Dendritic cell treated with granulocyte-macrophage colony-stimulating factor and Interleukin-4, amounts not matched to agents 40 ng/mL and 50 ng/mL, for 4 days (primary cell): ENCODE measurements at regions not wholly inside any gene's neighbourhood (a gene's known extent, or its start where the extent isn't known, plus 50 kb on each side); places are given as distances from the start of the nearest gene placed in this dataset.
"Not testable (repeated sequence)": the region's sequence is repeated elsewhere in the genome, so short reads cannot be mapped to it uniquely, and the experiment has no call there.

Source experiments
- H3K27ac Mint-ChIP-seq: one replicate; pipeline ENCODE4 v1.8.0; 2022; ENCODE audit warnings: mild to moderate bottlenecking, mixed read lengths
- H3K27me3 Mint-ChIP-seq: one replicate; pipeline ENCODE4 v1.8.0; 2022; ENCODE audit warnings: mild to moderate bottlenecking, mixed read lengths
- H3K36me3 Mint-ChIP-seq: one replicate; pipeline ENCODE4 v1.8.0; 2022; ENCODE audit warnings: low read depth, mixed read lengths
- H3K4me1 Mint-ChIP-seq: one replicate; pipeline ENCODE4 v1.8.0; 2022; ENCODE audit warnings: low read depth, mixed read lengths
- H3K4me3 Mint-ChIP-seq: one replicate; pipeline ENCODE4 v1.8.0; 2022; ENCODE audit warnings: mild to moderate bottlenecking, moderate library complexity, mixed read lengths
- H3K9me3 Mint-ChIP-seq: one replicate; pipeline ENCODE4 v1.8.0; 2022; ENCODE audit warnings: mixed read lengths
- intact Hi-C: fragments of 100-400 bp; cut with micrococcal nuclease; formaldehyde crosslinking; loops from one replicate; pipeline ENCODE4 v1.15.0; 2022

DNA sequence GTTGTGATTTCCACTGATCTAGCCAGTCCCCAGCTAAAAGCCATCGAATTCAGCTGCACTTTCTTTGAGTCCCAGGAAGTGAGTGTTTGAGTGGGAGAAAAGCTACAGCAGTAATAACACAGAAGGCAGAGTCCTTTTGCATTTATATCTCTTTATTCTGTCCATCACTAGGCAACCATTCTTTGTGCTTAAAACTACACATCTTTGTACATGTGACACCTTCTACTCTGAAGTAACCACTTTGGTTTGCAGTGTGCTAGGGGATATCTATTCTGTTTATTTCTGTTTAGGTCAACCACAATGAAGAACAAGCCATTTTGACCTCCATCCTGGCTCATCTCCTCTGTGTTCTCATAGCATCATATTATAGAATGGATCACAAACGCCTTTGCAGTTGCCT is 226.0 kb upstream of the SERP2 start:
- Mint-ChIP-seq H3K9me3 (peaks cover 10% of the 10 kb centered on the region), H3K4me1 (peaks cover 28% of the 10 kb centered on the region), H3K27ac (no peak overlapping the region), H3K27me3 (peaks cover 28% of the 10 kb centered on the region), H3K36me3 (no peaks in the 10 kb centered on the region), H3K4me3 (no peak overlapping the region)
- intact Hi-C loops, result loop anchor here (10.0 kb wide), 2 partner anchors 107 to 427 kb away; partner anchors contain the start of gene TSC22D1

DNA sequence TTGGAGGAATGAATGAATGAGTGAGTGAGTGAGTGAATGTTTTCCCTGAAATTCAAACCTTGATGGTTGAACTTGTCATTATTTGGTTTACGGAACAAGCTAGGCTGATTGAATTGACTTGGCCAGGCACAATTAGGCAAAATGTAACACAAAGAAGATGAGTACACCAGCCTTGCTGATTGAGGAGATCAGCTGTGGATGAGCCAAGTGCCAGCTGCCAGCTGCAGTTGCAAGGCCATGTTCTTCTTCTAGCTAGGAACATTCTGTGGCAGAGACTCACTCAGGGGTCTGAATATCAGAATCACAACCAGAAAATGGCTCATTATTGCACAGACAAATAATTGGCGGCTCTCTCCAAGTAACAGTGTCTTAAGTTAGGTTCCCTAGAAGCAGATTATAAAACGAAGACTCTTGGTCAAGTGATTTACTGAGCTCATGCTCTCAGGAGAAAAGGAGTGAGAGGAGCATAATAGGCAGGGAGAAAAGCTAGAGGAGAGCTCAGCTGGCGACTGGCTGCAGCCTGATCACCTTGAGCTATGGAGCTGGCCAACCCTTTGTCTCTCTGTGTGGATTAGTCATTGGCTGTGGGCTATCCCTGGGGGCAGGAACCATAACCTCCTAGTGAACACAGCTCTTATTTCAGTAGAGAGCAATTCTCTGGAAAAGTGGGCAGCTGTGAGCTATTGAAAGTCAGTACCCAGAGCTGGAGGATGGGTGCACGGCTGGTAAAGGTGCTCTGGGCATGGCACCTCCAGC is 225.3 kb upstream of the SERP2 start:
- intact Hi-C loops, result loop anchor here (10.0 kb wide), 2 partner anchors 106 to 426 kb away; partner anchors contain the start of gene TSC22D1

DNA sequence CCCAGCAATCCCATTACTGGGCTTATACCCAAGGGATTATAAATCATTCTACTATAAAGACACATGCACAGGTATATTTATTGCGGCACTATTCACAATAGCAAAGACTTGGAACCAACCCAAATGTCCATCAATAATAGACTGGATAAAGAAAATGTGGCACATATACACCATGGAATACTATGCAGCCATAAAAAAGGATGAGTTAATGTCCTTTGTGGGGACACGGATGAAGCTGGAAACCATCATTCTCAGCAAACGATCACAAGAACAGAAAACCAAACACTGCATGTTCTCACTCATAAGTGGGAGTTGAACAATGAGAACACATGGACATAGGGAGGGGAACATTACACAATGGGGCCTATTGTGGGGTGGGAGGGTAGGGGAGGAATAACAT is 224.4 kb upstream of the SERP2 start:
- not testable (repeated sequence) for H3K4me3 Mint-ChIP-seq, H3K27ac Mint-ChIP-seq, H3K36me3 Mint-ChIP-seq
- Mint-ChIP-seq H3K9me3 (peaks cover 10% of the 10 kb centered on the region), H3K4me1 (peaks cover 23% of the 10 kb centered on the region), H3K27me3 (peaks cover 24% of the 10 kb centered on the region)
- intact Hi-C loops, result loop anchor here (10.0 kb wide), 2 partner anchors 106 to 426 kb away; partner anchors contain the start of gene TSC22D1

More for the DNA sequence above, 225.3 kb upstream of the SERP2 start:
- Mint-ChIP-seq H3K9me3 (peaks cover 10% of the 10 kb centered on the region), H3K4me1 (peaks cover 25% of the 10 kb centered on the region), H3K36me3 (no peaks in the 10 kb centered on the region), H3K27me3 (peaks cover 27% of the 10 kb centered on the region), H3K4me3 (no peak overlapping the region), H3K27ac (no peak overlapping the region)

DNA sequence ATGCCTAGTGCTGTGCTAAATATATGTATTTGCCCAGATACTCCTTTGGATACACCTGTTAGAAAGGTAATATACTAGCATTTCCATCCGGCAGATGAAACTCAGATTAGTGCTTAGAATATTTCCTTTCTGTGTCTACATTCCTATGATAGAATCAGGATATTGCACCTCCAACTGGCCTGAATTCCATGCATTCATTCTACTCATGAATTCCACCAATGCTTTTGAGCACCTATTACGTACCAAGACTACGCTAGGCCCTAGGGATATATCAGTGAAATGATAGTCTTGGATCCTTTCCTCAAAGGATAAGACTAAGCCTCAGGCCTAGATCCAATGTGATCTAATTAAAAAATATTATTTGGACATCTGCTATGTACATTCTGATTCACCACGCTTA is 223.8 kb upstream of the SERP2 start:
- Mint-ChIP-seq H3K27ac (no peak overlapping the region), H3K27me3 (peaks cover 30% of the 10 kb centered on the region), H3K9me3 (peaks cover 10% of the 10 kb centered on the region), H3K4me3 (no peak overlapping the region), H3K36me3 (no peaks in the 10 kb centered on the region), H3K4me1 (peaks cover 20% of the 10 kb centered on the region)
- intact Hi-C loops, result loop anchor here (10.0 kb wide), 2 partner anchors 105 to 425 kb away; partner anchors contain the start of gene TSC22D1

DNA sequence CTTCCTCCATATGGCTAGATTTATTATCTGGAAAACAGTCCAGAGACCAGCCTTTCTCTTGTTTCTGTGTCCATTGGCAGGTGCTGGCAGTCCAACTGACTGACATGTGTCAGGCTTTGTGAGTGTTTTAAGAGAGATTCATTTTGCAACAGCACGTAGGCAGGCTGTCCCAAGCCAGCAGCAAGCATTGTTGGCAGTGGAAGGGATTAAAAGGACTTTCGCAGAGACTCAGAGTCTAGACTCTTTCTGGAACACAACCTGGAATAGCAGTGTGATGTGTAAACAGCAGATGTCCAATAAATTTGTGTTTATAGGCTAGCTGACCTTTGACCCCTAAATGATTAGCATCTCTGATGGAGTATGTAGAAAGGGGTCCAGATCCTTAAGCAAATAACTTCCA is 222.2 kb upstream of the SERP2 start:
- no peak overlapping the region for H3K4me3 Mint-ChIP-seq
- H3K9me3 Mint-ChIP-seq, result peaks cover 5% of the 10 kb centered on the region
- H3K4me1 Mint-ChIP-seq, result peaks cover 17% of the 10 kb centered on the region
- H3K36me3 Mint-ChIP-seq, result no peaks in the 10 kb centered on the region
- H3K27ac Mint-ChIP-seq, result no peak overlapping the region
- peaks cover 34% of the 10 kb centered on the region for H3K27me3 Mint-ChIP-seq
- intact Hi-C loops, result no loop called here

DNA sequence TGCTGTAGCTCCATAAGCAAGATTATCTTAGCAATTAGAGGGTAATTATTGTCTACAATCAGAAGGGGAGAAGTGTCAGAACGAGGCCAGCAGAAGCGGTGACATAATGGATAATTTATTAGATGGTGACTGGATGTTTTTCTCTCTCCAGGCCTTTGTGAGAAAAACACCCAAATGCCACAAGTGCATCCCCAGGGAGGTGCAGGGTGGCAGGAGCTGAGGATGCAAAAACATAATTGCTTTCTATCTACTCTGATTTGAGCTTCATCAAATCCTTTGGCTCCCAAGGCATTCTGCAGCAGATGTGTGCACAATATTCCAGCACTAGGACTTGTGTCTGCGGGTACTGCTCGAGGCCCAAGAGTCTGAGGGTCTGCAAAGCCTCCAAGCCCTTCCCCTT is 220.1 kb upstream of the SERP2 start:
- H3K27me3 Mint-ChIP-seq, result peaks cover 29% of the 10 kb centered on the region
- H3K27ac Mint-ChIP-seq, result no peak overlapping the region
- peaks cover 25% of the 10 kb centered on the region for H3K4me1 Mint-ChIP-seq
- no peak overlapping the region for H3K4me3 Mint-ChIP-seq
- no peaks in the 10 kb centered on the region for H3K36me3 Mint-ChIP-seq
- no peaks in the 10 kb centered on the region for H3K9me3 Mint-ChIP-seq
- intact Hi-C loops, result no loop called here

DNA sequence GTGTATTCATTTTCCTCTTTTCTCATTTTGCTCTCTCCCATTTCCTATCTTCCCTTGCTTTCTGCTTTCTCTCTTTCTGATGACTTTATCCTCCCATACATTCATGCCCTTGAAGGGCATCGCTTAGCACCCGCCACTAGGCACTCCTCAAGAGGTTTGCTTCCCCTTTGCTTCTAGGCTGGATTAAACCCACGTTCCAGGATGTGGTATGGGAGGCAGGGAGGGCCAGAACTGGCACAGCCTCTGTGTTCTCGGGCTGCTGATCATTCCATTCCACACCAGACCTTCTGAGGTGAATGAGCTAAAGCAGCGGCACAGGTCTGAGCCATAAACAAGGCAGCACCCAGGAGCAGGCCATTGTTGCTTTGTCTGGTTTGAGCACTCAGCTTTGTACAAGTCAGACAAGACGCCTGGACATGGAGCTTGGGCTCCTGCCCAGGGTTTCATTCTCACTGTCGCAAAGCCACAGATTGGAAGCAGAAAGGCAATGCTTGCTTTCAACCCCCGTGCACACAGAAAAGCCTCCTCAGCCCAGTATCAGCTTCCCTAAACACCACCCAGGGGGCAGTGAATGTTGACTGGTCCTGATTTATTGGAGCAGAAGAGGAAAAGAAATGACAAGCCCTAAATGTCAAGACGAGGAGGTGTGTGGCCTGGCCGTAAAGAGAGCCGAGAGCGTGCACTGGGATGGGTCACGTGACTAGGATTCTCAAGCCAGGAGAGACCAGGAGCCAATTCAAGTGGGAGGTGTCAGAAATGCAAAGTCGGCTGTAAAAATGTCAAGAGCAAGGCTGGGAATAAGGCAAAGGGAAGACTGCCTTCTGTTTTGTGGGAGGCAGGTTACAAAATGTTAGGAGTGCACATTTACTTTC is 218.0 kb upstream of the SERP2 start:
- H3K9me3 Mint-ChIP-seq, result no peaks in the 10 kb centered on the region
- peaks cover 25% of the 10 kb centered on the region for H3K4me1 Mint-ChIP-seq
- H3K36me3 Mint-ChIP-seq, result no peaks in the 10 kb centered on the region
- intact Hi-C loops, result no loop called here
- no peak overlapping the region for H3K27ac Mint-ChIP-seq
- H3K27me3 Mint-ChIP-seq, result peaks cover 42% of the 10 kb centered on the region
- H3K4me3 Mint-ChIP-seq, result no peak overlapping the region

DNA sequence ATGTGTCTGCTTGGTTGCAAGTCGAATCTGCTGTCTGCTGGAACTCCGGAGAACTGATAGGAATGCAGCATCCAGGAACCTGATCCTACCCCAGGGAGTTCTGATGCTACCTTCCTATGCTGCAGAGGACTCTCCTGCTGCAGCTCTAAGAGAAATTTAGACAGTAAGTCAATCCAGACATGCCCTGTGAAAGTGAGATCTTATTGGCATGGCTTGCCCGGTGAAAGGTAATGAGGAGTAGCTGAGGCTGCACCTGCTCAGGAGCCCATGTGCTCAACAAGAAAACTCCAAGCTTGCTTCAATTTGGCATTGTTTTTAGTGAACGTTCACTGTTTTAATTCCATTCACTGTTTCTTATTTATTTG is 217.3 kb upstream of the SERP2 start:
- Mint-ChIP-seq H3K27ac (no peak overlapping the region), H3K36me3 (no peaks in the 10 kb centered on the region), H3K9me3 (no peaks in the 10 kb centered on the region), H3K27me3 (peaks cover 43% of the 10 kb centered on the region), H3K4me3 (no peak overlapping the region), H3K4me1 (peaks cover 25% of the 10 kb centered on the region)
- intact Hi-C loops, result no loop called here

DNA sequence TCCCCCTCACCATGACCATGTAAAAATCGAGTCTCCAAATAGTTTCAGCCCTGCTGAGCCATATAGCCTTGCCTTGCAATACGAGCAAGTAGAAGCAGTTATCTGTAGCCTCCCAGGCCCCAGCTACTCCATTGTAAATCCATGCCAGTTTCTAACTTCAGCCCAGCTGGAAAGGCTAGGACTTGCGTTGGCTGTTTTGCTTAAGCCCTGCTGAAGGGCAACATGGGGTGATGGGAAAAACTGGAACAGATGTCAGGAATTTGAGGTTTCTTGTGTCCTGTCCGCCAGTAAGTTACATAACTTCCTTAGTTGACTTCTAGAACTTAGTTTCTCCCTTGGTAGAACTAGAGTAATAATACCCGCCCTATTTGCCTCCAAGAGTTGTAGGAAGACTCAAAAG is 216.0 kb upstream of the SERP2 start:
- Mint-ChIP-seq H3K4me1 (peaks cover 25% of the 10 kb centered on the region), H3K9me3 (no peaks in the 10 kb centered on the region), H3K36me3 (no peaks in the 10 kb centered on the region), H3K4me3 (no peak overlapping the region), H3K27ac (no peak overlapping the region), H3K27me3 (peaks cover 44% of the 10 kb centered on the region)
- intact Hi-C loops, result no loop called here

DNA sequence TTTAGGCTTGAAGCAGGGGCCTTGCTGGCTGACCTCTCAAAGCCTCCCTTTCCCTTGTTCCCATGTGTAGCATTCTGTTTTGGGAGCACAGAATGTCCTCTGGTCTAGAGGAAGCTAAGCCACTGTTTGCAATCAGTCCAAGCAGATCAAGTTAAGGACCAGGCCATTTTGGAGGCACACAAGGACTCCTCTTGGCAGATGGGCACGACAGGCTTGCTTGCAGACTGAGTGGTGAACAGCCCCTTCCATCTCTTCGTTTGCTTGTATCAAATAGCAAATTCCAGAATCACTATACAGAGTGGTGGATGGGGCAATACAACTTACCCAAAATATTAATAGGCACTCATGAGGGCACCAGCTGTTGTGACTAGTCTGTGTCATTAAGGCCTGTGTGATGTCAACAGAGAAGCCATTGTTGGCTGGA is 215.5 kb upstream of the SERP2 start:
- Mint-ChIP-seq H3K9me3 (no peaks in the 10 kb centered on the region), H3K4me3 (no peak overlapping the region), H3K36me3 (no peaks in the 10 kb centered on the region), H3K27me3 (peaks cover 47% of the 10 kb centered on the region), H3K27ac (no peak overlapping the region), H3K4me1 (peaks cover 25% of the 10 kb centered on the region)
- intact Hi-C loops, result no loop called here

DNA sequence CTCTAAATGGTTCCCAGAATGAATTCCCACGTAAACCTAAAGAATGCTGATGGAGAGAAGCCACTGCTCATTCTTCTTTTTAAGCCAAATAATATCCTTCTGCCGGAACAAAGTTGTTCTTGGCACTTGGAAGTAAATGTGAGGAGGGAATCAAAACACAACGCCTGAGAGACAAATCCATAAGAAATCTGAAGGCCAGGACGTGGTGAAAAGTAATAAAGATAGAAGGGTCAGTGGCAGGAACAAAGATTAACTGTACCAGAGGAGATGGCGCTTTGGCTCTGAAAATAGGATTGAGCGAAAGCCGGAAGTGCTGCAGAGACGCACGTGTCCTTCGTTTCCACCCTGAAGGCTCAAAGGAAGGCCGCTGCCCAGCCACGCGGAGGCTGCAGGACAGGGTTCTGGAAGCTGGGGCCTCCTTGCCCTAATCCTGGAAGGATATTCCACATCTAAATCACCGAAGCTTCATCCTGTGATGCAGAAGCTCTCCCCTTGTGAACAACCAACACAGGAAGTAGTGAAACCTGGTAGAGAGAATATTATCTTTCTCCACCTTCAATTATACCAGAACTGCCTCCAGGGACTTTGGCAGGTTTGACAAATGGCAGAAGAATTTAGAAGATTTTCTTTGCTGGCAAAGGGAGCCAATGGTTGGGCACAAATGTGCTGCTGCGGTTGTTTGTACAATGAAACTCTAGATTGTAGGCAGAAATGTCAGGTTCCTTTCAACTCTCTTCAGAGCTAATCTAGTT is 214.6 kb upstream of the SERP2 start:
- intact Hi-C loops, result no loop called here
- Mint-ChIP-seq H3K4me3 (no peak overlapping the region), H3K27me3 (peaks cover 49% of the 10 kb centered on the region), H3K4me1 (peaks cover 25% of the 10 kb centered on the region), H3K27ac (no peak overlapping the region), H3K9me3 (no peaks in the 10 kb centered on the region), H3K36me3 (no peaks in the 10 kb centered on the region)

DNA sequence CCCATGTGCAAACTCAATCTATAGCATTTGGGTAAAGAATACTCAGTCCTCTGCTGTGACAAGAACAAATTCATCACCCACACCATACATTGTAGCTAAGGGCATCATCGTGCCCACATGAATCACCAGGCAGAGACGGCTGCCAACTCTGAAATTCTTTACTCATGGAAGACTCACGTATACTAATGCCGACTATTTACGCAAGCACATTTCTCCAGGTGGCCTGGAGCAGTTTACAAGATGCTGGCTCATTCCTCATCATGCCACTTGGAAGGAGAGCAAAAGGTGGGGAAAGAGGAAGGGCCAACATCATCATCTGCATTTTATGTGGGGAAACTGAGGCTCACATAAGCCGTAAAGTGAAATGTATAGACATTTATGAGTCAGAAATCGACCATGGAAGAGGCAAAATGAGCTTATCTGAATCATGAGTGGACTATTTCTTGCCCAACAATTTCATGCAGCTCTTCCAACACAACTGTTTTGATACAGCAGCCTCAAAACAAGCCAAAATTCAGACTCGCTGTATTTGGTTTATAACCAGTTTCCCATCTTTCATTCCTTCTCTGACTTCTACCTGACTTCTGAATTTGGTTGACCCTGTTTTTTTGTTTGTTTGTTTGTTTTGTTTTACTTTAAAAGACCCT is 213.9 kb upstream of the SERP2 start:
- Mint-ChIP-seq H3K9me3 (no peaks in the 10 kb centered on the region), H3K4me1 (peaks cover 25% of the 10 kb centered on the region), H3K36me3 (no peaks in the 10 kb centered on the region), H3K27ac (no peak overlapping the region), H3K4me3 (no peak overlapping the region), H3K27me3 (peaks cover 44% of the 10 kb centered on the region)
- intact Hi-C loops, result loop anchor here (10.0 kb wide), 1 partner anchor 215 kb away; no protein-coding TSS in a partner anchor

DNA sequence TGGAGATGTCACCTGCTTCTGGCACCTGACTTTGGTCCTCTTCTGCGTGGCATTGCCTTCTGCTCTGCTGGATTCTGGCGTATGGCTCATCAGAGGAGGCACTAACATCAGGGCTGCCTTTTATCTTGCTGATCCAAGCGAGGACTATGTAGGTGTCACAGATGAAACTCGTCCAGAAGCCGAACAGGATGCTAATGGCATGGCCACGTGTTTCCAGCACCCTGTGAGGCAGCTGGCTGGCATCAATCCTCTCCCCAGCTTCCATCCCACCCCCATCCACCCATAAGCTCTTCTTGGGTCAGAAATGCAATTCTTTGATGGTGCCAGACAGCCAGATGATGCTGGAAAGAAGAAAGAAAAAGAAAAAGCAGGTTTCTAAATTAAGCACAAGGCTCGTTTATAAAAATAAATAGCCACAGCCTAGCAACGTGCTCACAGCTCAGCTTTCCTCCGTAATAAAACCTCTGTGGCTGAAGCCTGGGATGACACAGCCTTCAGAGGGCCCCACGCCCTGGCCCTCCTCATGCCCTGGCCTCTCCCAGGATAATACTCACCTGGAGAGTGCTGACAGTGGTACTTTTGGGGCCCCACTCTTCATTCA is 212.9 kb upstream of the SERP2 start:
- Mint-ChIP-seq H3K27ac (no peak overlapping the region), H3K36me3 (no peaks in the 10 kb centered on the region), H3K9me3 (no peaks in the 10 kb centered on the region), H3K4me3 (no peak overlapping the region), H3K27me3 (peaks cover 38% of the 10 kb centered on the region), H3K4me1 (peaks cover 25% of the 10 kb centered on the region)
- intact Hi-C loops, result loop anchor here (10.0 kb wide), 1 partner anchor 216 kb away; no protein-coding TSS in a partner anchor
